ENCODE measurements at regions not wholly inside any gene's neighbourhood (a gene's known extent, or its start where the extent isn't known, plus 50 kb on each side); places are given as distances from the start of the nearest gene placed in this dataset.
A peak's percentile ranks its signal among the peaks of the same experiment; 100 is the strongest.

DNA sequence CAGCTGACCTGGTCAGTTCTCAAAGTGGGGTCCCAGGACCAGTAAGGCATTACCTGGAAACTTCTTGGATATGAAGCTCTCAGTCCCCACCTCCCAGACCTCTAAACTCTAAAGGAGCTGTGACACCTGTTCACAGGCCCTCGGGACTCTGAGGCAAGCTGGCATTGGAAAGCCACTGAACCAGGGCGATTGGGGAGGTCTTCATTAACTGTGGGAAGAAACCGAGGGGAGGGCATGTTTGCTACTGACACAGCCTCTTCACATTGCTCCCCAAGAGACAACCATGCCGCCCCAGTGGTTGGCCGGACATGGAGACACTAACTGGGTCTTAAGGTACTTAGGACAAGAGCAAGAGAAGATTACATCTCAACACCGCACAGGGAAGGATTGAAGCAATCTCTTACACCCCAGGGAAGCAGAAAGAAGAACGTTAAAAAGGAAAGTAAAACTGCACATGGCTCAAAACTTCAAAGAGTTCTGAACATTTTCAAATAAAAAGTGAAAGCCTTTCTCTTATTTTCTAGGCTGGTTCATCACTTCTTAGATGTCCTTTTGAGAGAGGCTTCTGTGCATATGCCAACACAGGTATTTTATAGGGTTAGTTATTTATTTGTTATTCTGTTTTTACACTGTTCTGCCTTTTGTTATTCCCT lies 210.0 kb upstream of the CST7 start:
- H3K9ac ChIP-seq (ENCODE audit: low read depth, low read length, poor library complexity, severe bottlenecking): no peak overlapping the region

DNA sequence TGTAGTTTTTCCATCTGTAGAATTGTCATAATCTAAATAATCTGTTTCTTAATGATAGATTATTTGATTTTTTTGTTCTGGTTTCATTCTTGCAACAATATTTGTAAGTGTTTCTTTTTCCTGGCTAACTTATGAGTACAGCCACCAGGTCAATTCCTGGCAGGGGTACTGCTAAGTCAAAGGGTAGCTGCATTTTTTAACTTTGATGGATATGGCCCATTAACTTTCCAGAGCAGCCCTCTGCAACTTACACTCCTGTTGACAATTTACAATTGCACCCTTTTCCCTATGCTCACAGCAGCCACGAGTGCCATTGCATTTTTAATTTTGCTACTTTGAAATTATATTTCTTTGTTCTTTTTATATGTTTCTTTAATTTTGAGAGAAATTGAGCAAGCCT lies 209.3 kb upstream of the CST7 start:
- Histone ChIP-seq H2AFZ (ENCODE audit: low read length) (0 out of 2 replicates have a peak overlapping the region, but pooled peaks have one; percentile 59), H3K9ac (ENCODE audit: low read depth, low read length, poor library complexity, severe bottlenecking) (no peak overlapping the region), H3K27me3 (ENCODE audit: insufficient read depth, low read length, poor library complexity, severe bottlenecking) (no peaks in the 10 kb centered on the region), H3K9me2 (replicated peaks; ENCODE audit: low read depth, low read length) (no peaks in the 10 kb centered on the region), H3K9me3 (ENCODE audit: insufficient read depth, low read depth, low read length) (no peaks in the 10 kb centered on the region), H3K4me2 (ENCODE audit: low read depth, low read length, poor library complexity, severe bottlenecking) (no peak overlapping the region), H3K4me1 (ENCODE audit: insufficient read depth, low read length, poor library complexity, severe bottlenecking) (peaks cover 7% of the 10 kb centered on the region), H3F3A (ENCODE audit: low read depth) (no peaks in the 10 kb centered on the region), H4K20me1 (ENCODE audit: insufficient read depth, low read length, poor library complexity, severe bottlenecking) (no peaks in the 10 kb centered on the region), H3K4me3 (ENCODE audit: low read length, poor library complexity, severe bottlenecking) (no peak overlapping the region), H3K36me3 (ENCODE audit: insufficient read depth, low read length) (no peaks in the 10 kb centered on the region), H3K79me2 (ENCODE audit: insufficient read depth, low read length) (no peaks in the 10 kb centered on the region)
- no peak for TF ChIP-seq EZH2phosphoT487 (IDR thresholded peaks at IDR 0.05; ENCODE audit: borderline replicate concordance)
- TF ChIP-seq, protein P1, sequence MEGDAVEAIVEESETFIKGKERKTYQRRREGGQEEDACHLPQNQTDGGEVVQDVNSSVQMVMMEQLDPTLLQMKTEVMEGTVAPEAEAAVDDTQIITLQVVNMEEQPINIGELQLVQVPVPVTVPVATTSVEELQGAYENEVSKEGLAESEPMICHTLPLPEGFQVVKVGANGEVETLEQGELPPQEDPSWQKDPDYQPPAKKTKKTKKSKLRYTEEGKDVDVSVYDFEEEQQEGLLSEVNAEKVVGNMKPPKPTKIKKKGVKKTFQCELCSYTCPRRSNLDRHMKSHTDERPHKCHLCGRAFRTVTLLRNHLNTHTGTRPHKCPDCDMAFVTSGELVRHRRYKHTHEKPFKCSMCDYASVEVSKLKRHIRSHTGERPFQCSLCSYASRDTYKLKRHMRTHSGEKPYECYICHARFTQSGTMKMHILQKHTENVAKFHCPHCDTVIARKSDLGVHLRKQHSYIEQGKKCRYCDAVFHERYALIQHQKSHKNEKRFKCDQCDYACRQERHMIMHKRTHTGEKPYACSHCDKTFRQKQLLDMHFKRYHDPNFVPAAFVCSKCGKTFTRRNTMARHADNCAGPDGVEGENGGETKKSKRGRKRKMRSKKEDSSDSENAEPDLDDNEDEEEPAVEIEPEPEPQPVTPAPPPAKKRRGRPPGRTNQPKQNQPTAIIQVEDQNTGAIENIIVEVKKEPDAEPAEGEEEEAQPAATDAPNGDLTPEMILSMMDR (conservative IDR thresholded peaks at IDR 0.05; ENCODE audit: low read length): no peak

More for the DNA sequence above, 210.0 kb upstream of the CST7 start:
- no peaks in the 10 kb centered on the region for H3K27me3 ChIP-seq (ENCODE audit: insufficient read depth, low read length, poor library complexity, severe bottlenecking)
- no peaks in the 10 kb centered on the region for H4K20me1 ChIP-seq (ENCODE audit: insufficient read depth, low read length, poor library complexity, severe bottlenecking)
- no peaks in the 10 kb centered on the region for H3K9me2 ChIP-seq (replicated peaks; ENCODE audit: low read depth, low read length)
- H2AFZ ChIP-seq (ENCODE audit: low read length): peak overlapping the region; percentile 59
- no peaks in the 10 kb centered on the region for H3K79me2 ChIP-seq (ENCODE audit: insufficient read depth, low read length)
- peak overlapping the region; percentile 25 for H3K4me2 ChIP-seq (ENCODE audit: low read depth, low read length, poor library complexity, severe bottlenecking)
- peaks cover 7% of the 10 kb centered on the region for H3K4me1 ChIP-seq (ENCODE audit: insufficient read depth, low read length, poor library complexity, severe bottlenecking)
- H3K4me3 ChIP-seq (ENCODE audit: low read length, poor library complexity, severe bottlenecking): no peak overlapping the region
- no peaks in the 10 kb centered on the region for H3K9me3 ChIP-seq (ENCODE audit: insufficient read depth, low read depth, low read length)
- no peaks in the 10 kb centered on the region for H3K36me3 ChIP-seq (ENCODE audit: insufficient read depth, low read length)
- no peak for TF ChIP-seq EZH2phosphoT487 (IDR thresholded peaks at IDR 0.05; ENCODE audit: borderline replicate concordance)
- TF ChIP-seq, protein P1 (conservative IDR thresholded peaks at IDR 0.05; ENCODE audit: low read length): no peak
- H3F3A ChIP-seq (ENCODE audit: low read depth): no peaks in the 10 kb centered on the region

DNA sequence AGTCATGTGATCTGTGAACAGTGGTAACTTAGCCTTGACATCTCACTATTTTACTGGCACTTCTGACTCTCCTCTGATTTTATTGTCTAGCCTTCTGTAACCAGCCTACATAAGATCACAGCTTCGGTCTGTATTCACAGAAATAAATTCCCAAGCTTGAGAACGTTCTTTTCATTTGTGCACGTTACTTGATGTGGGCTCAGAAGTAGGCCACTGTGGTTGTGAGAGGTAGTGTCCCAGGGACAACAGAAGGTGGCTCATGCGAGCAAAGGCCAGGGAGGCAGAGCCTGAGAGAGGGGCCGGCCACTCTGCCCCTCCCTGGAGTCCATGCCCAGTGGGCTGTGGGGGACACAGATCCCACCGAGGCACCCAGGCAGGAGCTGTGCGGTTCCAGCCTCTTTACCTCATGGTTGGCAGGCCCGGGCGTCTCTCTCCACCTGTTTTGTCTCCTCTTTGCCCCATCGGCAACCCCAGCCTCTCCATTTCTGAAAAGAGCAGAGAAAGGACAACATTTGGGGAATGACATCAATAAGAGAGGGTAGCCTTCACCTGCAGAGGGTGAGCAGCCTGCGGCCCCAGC lies 207.5 kb upstream of the CST7 start:
- Histone ChIP-seq H3K9me3 (ENCODE audit: insufficient read depth, low read depth, low read length) (no peaks in the 10 kb centered on the region), H3K4me2 (ENCODE audit: low read depth, low read length, poor library complexity, severe bottlenecking) (no peak overlapping the region), H3K9me2 (replicated peaks; ENCODE audit: low read depth, low read length) (no peaks in the 10 kb centered on the region), H2AFZ (ENCODE audit: low read length) (no peak overlapping the region), H4K20me1 (ENCODE audit: insufficient read depth, low read length, poor library complexity, severe bottlenecking) (no peaks in the 10 kb centered on the region), H3K4me1 (ENCODE audit: insufficient read depth, low read length, poor library complexity, severe bottlenecking) (peaks cover 7% of the 10 kb centered on the region), H3K9ac (ENCODE audit: low read depth, low read length, poor library complexity, severe bottlenecking) (no peak overlapping the region), H3F3A (ENCODE audit: low read depth) (no peaks in the 10 kb centered on the region), H3K79me2 (ENCODE audit: insufficient read depth, low read length) (no peaks in the 10 kb centered on the region), H3K4me3 (ENCODE audit: low read length, poor library complexity, severe bottlenecking) (no peak overlapping the region), H3K36me3 (ENCODE audit: insufficient read depth, low read length) (no peaks in the 10 kb centered on the region), H3K27me3 (ENCODE audit: insufficient read depth, low read length, poor library complexity, severe bottlenecking) (no peaks in the 10 kb centered on the region)
- no peak for TF ChIP-seq EZH2phosphoT487 (IDR thresholded peaks at IDR 0.05; ENCODE audit: borderline replicate concordance)
- TF ChIP-seq, protein P1 (conservative IDR thresholded peaks at IDR 0.05; ENCODE audit: low read length): no peak

Data from Loucy (cell line).